Loucy (cell line): ENCODE measurements at regions not wholly inside any gene's neighbourhood (a gene's known extent, or its start where the extent isn't known, plus 50 kb on each side); places are given as distances from the start of the nearest gene placed in this dataset.

Source experiments
- H2AFZ ChIP-seq: fragments of 200-600 bp; sonication (generic); 2 replicates; pipeline ENCODE4 v1.6.0; 2016; ENCODE audit warnings: antibody characterized with exemption, mild to moderate bottlenecking, low read length, moderate library complexity
- H3F3A ChIP-seq: fragments of 200-600 bp; 2 replicates; pipeline ENCODE4 v1.6.0; 2016; ENCODE audit warnings: antibody characterized with exemption, low read depth, mild to moderate bottlenecking
- H3K27me3 ChIP-seq: fragments of 200-600 bp; sonication (generic); 2 replicates; pipeline ENCODE4 v1.6.1; 2014; ENCODE audit warnings: low read length, mild to moderate bottlenecking; ENCODE audit not compliant: insufficient read depth, poor library complexity, severe bottlenecking
- H3K36me3 ChIP-seq: fragments of 200-600 bp; sonication (generic); 2 replicates; pipeline ENCODE4 v1.6.1; 2016; ENCODE audit warnings: low read length; ENCODE audit not compliant: insufficient read depth
- H3K4me1 ChIP-seq: fragments of 200-600 bp; sonication (generic); 2 replicates; pipeline ENCODE4 v1.5.1; 2014; ENCODE audit warnings: low read length, mild to moderate bottlenecking; ENCODE audit not compliant: insufficient read depth, poor library complexity, severe bottlenecking
- H3K4me2 ChIP-seq: fragments of 200-600 bp; sonication (generic); 2 replicates; pipeline ENCODE4 v1.6.0; 2014; ENCODE audit warnings: antibody characterized with exemption, low read length, low read depth, mild to moderate bottlenecking; ENCODE audit not compliant: poor library complexity, severe bottlenecking
- H3K4me3 ChIP-seq: fragments of 200-600 bp; sonication (generic); 2 replicates; pipeline ENCODE4 v1.5.1; 2014; ENCODE audit warnings: low read length, mild to moderate bottlenecking, mixed read lengths; ENCODE audit not compliant: poor library complexity, severe bottlenecking
- H3K79me2 ChIP-seq: fragments of 200-600 bp; sonication (generic); 2 replicates; pipeline ENCODE4 v1.6.1; 2014; ENCODE audit warnings: low read length; ENCODE audit not compliant: insufficient read depth
- H3K9ac ChIP-seq: fragments of 200-600 bp; sonication (generic); 2 replicates; pipeline ENCODE4 v1.6.0; 2014; ENCODE audit warnings: mild to moderate bottlenecking, low read depth, low read length, moderate library complexity; ENCODE audit not compliant: poor library complexity, severe bottlenecking
- H3K9me2 ChIP-seq: fragments of 200-600 bp; sonication (generic); replicated peaks from 2 replicates; pipeline ENCODE4 v1.6.1; 2016; ENCODE audit warnings: low read depth, low read length, mixed read lengths
- H3K9me3 ChIP-seq: fragments of 200-600 bp; sonication (generic); 2 replicates; pipeline ENCODE4 v1.6.1; 2014; ENCODE audit warnings: mild to moderate bottlenecking, antibody characterized with exemption, low read length, low read depth; ENCODE audit not compliant: insufficient read depth
- H4K20me1 ChIP-seq: fragments of 200-600 bp; sonication (generic); 2 replicates; pipeline ENCODE4 v1.6.0; 2014; ENCODE audit warnings: antibody characterized with exemption, low read length, mild to moderate bottlenecking; ENCODE audit not compliant: insufficient read depth, poor library complexity, severe bottlenecking
- CTCF ChIP-seq: fragments of 200-600 bp; sonication (generic); conservative IDR thresholded peaks from 2 replicates; pipeline ENCODE4 v1.5.1; 2014; ENCODE audit warnings: mild to moderate bottlenecking, antibody characterized with exemption, low read length
- EZH2phosphoT487 ChIP-seq: fragments of 200-600 bp; IDR thresholded peaks from 2 replicates; pipeline ENCODE4 v1.6.1; 2018; ENCODE audit warnings: antibody characterized with exemption, mild to moderate bottlenecking, moderate library complexity, borderline replicate concordance

GRCh38 chr7:17142831-17143541, 155.5 kb upstream of the AHR start:
- Histone ChIP-seq H3K9ac (peak overlapping the region; percentile 68), H3K36me3 (no peaks in the 10 kb centered on the region), H3K9me2 (no peaks in the 10 kb centered on the region), H3K4me2 (peak overlapping the region; percentile 92), H3K4me3 (peak overlapping the region; percentile 69), H4K20me1 (no peaks in the 10 kb centered on the region), H2AFZ (peak overlapping the region; percentile 90), H3K27me3 (no peaks in the 10 kb centered on the region), H3K9me3 (no peaks in the 10 kb centered on the region), H3K79me2 (no peaks in the 10 kb centered on the region), H3F3A (no peaks in the 10 kb centered on the region), H3K4me1 (peaks cover 55% of the 10 kb centered on the region)
- TF ChIP-seq EZH2phosphoT487 (no peak), CTCF (no peak)

- peaks cover 43% of the 10 kb centered on the region for H3K4me1 ChIP-seq
- H3K4me2 ChIP-seq: peak overlapping the region; percentile 43
- no peak overlapping the region for H3K9ac ChIP-seq
- H3K4me3 ChIP-seq: peak overlapping the region; percentile 6
- H3K9me3 ChIP-seq: no peaks in the 10 kb centered on the region
- H3K9me2 ChIP-seq: no peaks in the 10 kb centered on the region
- H3K36me3 ChIP-seq: no peaks in the 10 kb centered on the region
- H3K27me3 ChIP-seq: no peaks in the 10 kb centered on the region
- H3F3A ChIP-seq: no peaks in the 10 kb centered on the region
- H2AFZ ChIP-seq: 0 out of 2 replicates have a peak overlapping the region, but pooled peaks have one; percentile 21
- no peaks in the 10 kb centered on the region for H3K79me2 ChIP-seq
- TF ChIP-seq CTCF (no peak), EZH2phosphoT487 (no peak)
- no peaks in the 10 kb centered on the region for H4K20me1 ChIP-seq
Measured at GRCh38 chr7:17144322-17144721, 154.1 kb upstream of the AHR start.

- H3F3A ChIP-seq: no peaks in the 10 kb centered on the region
- H3K9me3 ChIP-seq: no peaks in the 10 kb centered on the region
- H3K27me3 ChIP-seq: no peaks in the 10 kb centered on the region
- H4K20me1 ChIP-seq: no peaks in the 10 kb centered on the region
- no peak overlapping the region for H3K9ac ChIP-seq
- no peak overlapping the region for H3K4me3 ChIP-seq
- no peaks in the 10 kb centered on the region for H3K36me3 ChIP-seq
- H3K79me2 ChIP-seq: no peaks in the 10 kb centered on the region
- H3K4me2 ChIP-seq: no peak overlapping the region
- no peak for TF ChIP-seq EZH2phosphoT487
- TF ChIP-seq CTCF: no peak
- H2AFZ ChIP-seq: no peak overlapping the region
- peaks cover 32% of the 10 kb centered on the region for H3K4me1 ChIP-seq
- no peaks in the 10 kb centered on the region for H3K9me2 ChIP-seq
Measured at GRCh38 chr7:17146621-17147020, 151.8 kb upstream of the AHR start.
